ENCODE measurements at regions not wholly inside any gene's neighbourhood (a gene's known extent, or its start where the extent isn't known, plus 50 kb on each side); places are given as distances from the start of the nearest gene placed in this dataset.

GRCh38 chr14:83379436-83379835, 1845.8 kb upstream of the SEL1L start:
- no peak for DNase-seq

- no peak for DNase-seq
Observed at GRCh38 chr14:83384253-83384652, 1850.6 kb upstream of the SEL1L start.

- DNase-seq: no peak
Observed at GRCh38 chr14:83395321-83395720, 1861.7 kb upstream of the SEL1L start.

GRCh38 chr14:83416476-83416875, 1882.8 kb upstream of the SEL1L start:
- no peak for DNase-seq

GRCh38 chr14:83419420-83419819, 1885.8 kb upstream of the SEL1L start:
- DNase-seq: no peak

GRCh38 chr14:83421711-83422110, 1888.1 kb upstream of the SEL1L start:
- DNase-seq: no peak

- no peak for DNase-seq
Observed at GRCh38 chr14:83425138-83425537, 1891.5 kb upstream of the SEL1L start.

GRCh38 chr14:83425706-83426105, 1892.1 kb upstream of the SEL1L start:
- DNase-seq: no peak

- no peak for DNase-seq
Observed at GRCh38 chr14:83433618-83434017, 1900.0 kb upstream of the SEL1L start.

- DNase-seq: no peak
Observed at GRCh38 chr14:83441801-83442200, 1908.1 kb upstream of the SEL1L start.

- no peak for DNase-seq
Observed at GRCh38 chr14:83455561-83455960, 1921.9 kb upstream of the SEL1L start.

GRCh38 chr14:83461521-83461920, 1927.9 kb upstream of the SEL1L start:
- no peak for DNase-seq

GRCh38 chr14:83462759-83463158, 1929.1 kb upstream of the SEL1L start:
- no peak for DNase-seq

GRCh38 chr14:83463500-83464098, 1929.9 kb upstream of the SEL1L start:
- no peak for DNase-seq

GRCh38 chr14:83467811-83468210, 1934.2 kb upstream of the SEL1L start:
- no peak for DNase-seq

GRCh38 chr14:83470466-83470865, 1936.8 kb upstream of the SEL1L start:
- no peak for DNase-seq

- DNase-seq: no peak
Observed at GRCh38 chr14:83470959-83471695, 1937.5 kb upstream of the SEL1L start.

- DNase-seq: no peak
Observed at GRCh38 chr14:83473416-83474235, 1940.0 kb upstream of the SEL1L start.

- DNase-seq: no peak
Observed at GRCh38 chr14:83478741-83479140, 1945.1 kb upstream of the SEL1L start.

- DNase-seq: no peak
Observed at GRCh38 chr14:83483063-83483462, 1949.4 kb upstream of the SEL1L start.

GRCh38 chr14:83485591-83485990, 1951.9 kb upstream of the SEL1L start:
- DNase-seq: no peak

GRCh38 chr14:83491091-83491490, 1957.4 kb upstream of the SEL1L start:
- no peak for DNase-seq

GRCh38 chr14:83520837-83521236, 1987.2 kb upstream of the SEL1L start:
- DNase-seq: no peak

- no peak for DNase-seq
Observed at GRCh38 chr14:83529531-83529930, 1995.9 kb upstream of the SEL1L start.
